ENCODE measurements at regions not wholly inside any gene's neighbourhood (a gene's known extent, or its start where the extent isn't known, plus 50 kb on each side); places are given as distances from the start of the nearest gene placed in this dataset.
A peak's percentile ranks its signal among the peaks of the same experiment; 100 is the strongest.
"Not testable (repeated sequence)": the region's sequence is repeated elsewhere in the genome, so short reads cannot be mapped to it uniquely, and the experiment has no call there.

DNA sequence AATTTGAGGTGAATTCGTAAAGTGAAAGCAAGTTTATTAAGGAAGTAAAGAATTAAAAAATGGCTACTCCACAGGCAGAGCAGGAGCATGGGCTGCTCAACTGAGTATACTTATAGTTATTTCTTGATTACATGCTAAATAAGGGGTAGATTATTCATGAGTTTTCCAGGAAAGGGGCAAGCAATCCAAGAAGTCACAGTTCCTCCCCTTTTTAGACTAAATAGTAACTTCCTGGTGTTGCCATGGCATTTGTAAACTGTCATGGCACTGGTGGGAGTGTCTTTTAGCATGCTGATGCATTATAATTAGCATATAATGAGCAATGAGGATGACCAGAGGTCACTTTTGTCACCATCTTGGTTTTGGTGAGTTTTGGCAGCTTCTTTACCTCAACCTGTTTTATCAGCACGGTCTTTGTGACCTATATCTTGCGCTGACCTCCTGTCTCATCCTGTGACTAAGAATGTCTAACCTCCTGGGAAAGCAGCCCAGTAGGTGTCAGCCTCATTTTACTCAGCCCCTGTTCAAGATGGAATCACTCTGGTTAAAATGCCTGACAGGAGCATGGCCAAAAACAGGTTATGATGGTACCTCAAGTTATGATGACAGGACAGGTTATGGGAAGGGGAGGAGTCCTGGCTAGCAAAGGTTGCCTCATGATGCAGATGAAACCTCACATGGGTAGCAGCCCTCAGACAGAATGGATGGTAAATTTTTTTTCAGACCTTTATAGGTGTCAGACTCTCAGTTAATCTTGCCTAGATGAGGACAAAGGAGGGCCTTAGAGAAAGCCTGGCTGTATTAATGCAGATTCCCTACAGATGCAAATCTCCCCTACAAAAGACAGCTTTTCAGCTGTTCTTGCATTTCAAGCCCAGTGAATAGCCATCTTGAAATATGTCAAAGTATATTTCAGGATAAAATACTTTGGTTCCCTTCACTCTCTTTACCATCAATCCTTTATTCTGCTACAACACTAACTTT lies 49.7 kb downstream of the SIPA1L2 start:
- ATAC-seq = no peak
- DNase-seq = no peak
- intact Hi-C loops (cut with DNase I, micrococcal nuclease) = no loop called here

DNA sequence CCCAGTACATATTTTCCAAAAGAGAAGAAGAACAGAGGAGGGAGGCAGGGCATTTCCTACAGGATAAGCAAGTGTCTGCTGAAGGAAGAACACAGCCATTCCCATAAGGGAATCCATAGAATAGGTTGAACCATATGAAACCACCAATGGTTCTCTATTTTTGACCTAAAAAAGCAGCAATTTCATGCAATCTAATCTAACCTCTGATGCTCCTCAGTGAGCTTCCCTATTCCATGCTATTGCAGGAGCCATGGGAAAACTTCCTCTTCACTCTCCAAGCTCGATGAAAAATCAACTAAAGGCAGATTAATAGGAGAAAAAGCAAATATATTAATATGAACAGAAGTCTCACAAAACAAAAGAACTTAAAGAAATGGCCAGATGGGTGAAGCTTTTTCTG lies 50.5 kb downstream of the SIPA1L2 start:
- ATAC-seq (no peak), DNase-seq (no peak)
- intact Hi-C loops (cut with DNase I, micrococcal nuclease) = no loop called here

DNA sequence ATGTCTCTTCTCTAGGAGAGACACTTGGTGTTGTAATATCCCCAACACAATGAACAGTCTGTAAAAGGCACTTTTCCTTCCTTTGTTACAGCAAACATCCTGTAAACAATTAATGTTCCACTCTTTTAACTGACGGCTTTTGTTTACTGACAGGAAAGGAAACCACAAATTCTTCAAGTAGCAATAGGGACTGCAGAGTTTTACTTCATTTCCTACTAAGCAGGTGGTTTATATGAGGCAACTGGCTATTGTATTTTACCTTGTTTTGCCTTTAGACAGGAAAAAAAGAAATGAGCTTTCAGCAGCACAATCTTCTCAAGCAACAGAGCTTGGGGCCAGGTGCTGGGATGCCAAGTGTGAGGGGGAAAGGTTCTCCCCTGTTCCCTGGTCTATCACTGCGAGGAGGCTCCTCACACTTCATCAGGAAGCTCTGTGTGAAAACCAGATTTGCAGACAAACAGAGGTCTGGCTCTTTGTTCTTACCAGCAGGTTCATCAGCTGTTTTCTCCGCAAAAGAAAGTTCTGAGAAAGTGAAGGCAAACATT lies 51.2 kb downstream of the SIPA1L2 start:
- intact Hi-C loops (cut with DNase I, micrococcal nuclease) = no loop called here
- no peak for DNase-seq

DNA sequence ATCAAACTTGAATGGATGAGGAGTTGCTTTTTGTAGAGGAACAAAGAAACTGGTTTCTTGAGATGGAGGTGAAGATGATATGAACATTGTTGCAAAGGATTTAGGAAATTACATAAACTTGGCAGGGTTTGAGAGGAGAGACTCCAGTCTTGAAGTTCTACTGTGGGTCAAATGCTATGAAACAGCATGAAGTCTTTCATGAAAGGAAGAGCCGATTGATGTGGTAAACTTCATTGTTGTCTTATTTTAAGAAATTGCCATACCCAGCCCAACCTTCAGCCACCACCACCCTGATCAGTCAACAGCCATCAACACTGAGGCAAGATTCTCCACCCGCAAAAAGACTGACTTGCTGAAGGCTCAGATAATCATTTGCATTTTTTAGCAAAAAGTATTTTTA lies 52.2 kb downstream of the SIPA1L2 start:
- DNase-seq (no peak), ATAC-seq (no peak)
- intact Hi-C loops (cut with DNase I, micrococcal nuclease) = no loop called here

More for the DNA sequence above, 51.2 kb downstream of the SIPA1L2 start:
- no peak for ATAC-seq

DNA sequence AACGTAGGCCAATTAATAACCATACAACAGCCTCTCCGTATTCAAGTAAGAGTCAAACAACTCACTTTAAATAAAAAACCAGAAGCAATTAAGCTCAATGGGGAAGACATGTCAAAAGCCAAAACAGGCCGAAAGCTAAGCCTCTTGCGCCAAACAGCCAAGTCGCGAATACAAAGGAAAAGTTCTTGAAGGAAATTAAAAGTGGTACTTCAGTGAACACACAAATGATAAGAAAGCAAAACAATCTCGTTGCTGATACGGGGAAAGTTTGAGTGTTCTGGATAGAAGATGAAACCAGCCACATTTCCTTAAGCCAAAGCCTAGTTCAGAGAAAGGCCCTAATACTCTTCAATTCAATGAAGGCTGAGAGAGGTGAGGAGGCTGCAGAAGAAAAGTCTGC lies 53.4 kb downstream of the SIPA1L2 start:
- intact Hi-C loops (cut with DNase I, micrococcal nuclease) = no loop called here
- ATAC-seq (no peak), DNase-seq (no peak)

DNA sequence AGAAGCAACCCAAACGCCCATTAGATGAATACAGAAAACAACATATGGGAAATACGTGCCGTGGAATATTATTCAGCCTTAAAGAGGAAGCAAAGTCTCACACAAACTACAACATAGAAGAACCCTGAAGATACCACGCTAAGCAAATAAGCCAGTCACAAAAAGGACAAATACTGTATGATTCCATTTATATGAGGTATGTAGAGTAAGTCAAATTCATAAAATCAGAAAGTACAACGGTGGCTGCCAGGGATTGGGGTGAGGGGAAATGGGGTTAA lies 54.2 kb downstream of the SIPA1L2 start:
- DNase-seq = no peak
- no peak for ATAC-seq
- intact Hi-C loops (cut with DNase I, micrococcal nuclease) = no loop called here

DNA sequence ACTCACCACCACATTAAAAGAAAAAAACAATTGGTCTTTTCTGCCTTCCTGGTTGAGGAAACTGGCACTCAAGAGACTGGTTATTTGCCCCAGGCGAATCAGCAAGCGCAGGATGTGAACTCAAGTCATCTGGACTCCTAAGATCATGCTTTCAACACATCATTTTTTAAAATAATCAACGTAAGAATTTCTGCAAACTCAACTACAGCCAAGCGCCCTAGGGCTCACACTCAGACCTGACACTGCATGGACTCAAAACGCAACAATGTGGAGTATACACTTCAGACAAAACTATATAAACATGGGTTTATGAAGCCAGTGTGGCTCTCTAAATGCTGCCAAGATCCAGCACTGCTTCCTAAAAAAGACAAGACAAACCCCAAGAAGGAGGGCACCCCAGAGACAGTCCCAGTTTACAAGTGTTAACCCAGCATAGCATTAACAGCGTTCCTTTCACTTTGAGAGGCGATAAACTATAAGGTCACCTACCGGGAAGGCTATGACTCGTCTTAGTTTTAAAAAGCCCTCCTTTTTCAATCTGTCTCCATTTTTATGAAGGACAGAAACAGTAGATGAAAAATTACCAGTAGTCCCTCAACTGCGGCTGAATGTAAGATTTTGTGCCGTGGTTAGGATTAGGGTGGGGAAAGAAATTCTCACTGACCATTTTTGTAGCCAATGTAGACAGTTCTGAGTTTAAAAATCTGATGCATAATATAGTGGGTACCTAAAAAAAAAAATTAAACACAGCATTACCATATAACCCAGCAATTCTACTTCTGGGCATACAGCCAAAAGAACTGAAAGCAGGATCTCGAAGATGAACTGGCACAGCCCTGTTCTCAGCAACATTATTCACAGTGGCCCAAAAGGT lies 54.8 kb downstream of the SIPA1L2 start:
- intact Hi-C loops (cut with DNase I, micrococcal nuclease) = no loop called here
- ATAC-seq = peak; percentile 29

DNA sequence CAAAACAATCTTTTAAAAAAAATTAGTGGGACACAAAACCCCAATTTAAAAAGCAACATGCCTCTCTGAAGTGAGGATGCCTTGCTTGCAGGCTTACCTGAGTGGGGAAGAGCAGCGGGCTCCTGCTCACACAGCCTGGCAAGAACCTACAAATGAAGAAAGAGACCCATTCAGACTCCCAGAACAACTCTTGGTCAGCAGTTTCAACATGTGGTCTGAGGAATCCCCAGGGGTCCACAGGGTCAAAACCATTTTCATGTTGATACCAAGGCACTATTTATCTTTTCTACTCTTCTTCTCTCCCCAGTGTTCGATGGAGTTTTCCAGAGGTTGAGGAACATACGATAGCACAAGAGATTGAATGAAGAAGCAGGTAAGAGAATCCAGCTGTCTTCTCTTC lies 55.9 kb downstream of the SIPA1L2 start:
- DNase-seq = no peak
- intact Hi-C loops (cut with DNase I, micrococcal nuclease) = no loop called here
- no peak for ATAC-seq

More for the DNA sequence above, 54.8 kb downstream of the SIPA1L2 start:
- no peak for DNase-seq

DNA sequence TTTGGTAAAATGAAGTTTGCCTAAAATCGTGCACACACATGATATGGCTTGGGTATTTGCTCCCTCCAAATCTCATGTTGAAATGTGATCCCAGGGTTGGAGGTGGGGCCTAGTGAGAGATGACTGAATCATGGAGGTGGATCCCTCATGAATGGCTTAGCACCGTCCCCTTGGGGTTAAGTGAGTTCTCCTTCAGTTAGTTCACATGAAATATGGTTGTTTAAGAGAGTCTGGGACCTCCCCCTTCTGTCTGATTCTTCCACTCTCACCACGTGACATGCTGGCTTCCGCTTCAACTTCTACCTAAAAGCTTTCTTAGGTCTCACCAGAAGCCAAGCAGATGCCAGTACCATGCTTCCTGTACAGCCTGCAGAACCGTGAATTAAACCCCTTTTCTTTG lies 58.4 kb downstream of the SIPA1L2 start:
- intact Hi-C loops (cut with DNase I, micrococcal nuclease) = no loop called here
- DNase-seq (no peak), ATAC-seq (peak; percentile 27)

DNA sequence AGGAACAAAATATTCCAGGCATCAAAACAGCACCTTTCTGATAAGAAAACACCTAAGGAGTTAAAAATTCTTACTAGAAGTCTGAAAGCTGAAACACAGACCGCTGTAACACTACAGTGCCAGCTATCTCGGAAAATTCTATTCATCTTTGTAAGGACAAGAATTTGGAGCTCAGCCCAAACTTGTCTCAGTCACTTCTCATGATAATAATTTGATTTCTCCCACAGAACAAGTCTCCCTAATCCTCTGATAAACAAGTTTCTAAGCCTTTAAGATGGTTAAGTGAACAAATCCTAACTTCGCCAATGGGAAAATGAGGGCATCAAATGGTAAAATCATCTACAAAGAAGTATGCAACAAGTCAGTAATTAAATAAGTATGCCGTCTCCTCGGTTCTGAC lies 59.9 kb downstream of the SIPA1L2 start:
- DNase-seq (no peak), ATAC-seq (no peak)
- intact Hi-C loops (cut with DNase I, micrococcal nuclease) = no loop called here

DNA sequence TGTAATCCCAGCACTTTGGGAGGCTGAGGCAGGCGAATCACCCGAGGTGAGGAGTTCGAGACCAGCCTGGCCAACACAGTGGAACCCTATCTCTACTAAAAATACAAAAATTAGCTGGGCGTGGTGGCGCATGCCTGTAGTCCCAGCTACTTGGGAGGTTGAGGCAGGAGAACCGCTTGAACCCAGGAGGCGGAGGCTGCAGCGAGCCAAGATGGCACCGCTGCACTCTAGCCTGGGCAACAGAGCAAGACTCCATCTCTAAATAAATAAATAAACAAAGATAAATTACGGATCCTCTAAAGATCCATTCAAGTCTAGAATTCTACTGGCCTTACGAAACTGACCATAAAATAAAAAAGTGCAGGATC lies 60.4 kb downstream of the SIPA1L2 start:
- ATAC-seq; DNase-seq; intact Hi-C loops (cut with DNase I, micrococcal nuclease): not testable (repeated sequence)

DNA sequence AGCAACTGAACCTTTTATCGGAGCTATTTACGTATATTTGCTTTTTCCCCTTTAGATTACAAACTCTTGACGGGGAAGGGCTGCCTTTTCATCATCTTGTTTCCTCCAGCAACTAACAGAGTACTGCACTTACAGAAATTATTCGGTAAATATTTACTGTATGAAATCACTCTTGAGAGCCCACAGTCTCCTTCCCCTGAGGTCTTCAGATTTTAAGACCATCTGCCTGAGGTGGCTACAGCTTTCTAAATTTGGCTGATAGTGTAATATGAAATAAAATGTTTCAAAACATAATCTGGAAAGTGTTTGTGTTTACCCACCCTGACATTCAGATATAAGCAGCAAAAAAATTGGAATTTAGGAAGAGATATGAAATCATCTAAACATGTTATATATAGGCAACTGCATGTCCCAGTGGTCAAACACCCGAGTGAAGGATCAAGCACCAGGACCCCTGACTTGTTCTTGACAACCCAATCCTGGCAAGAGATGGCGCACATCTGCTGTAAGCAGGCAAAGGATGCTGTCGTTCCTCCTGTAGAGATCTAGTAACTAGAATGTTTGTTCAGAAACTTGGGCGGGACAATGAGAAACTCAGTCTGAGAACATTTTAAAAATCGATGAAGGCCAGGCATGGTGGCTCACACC lies 60.9 kb downstream of the SIPA1L2 start:
- intact Hi-C loops (cut with DNase I, micrococcal nuclease) = no loop called here
- no peak for ATAC-seq

DNA sequence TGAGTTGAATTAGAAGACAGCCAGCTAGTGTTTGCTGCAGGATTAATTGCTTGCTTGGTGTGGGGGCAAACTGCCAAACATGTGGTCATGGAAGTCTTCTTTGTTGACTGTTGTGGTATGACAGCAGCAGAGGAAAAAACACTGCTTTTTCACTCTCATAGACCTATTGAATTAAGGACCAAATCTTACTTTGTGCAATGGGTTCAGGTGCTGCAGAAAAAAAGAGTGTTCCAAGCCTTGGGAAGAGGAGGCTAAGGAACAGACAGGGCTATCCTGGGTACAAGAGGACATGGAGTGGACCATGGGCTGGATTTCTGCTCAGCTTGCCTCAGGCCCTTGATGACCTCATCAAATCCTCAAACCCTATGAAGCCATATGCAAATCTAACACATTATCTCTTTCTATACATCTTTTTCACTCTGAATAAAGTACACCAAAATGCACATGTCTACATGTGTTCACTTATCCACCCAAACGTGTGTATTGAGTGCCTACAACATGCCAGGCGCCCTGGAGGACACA lies 61.5 kb downstream of the SIPA1L2 start:
- DNase-seq (no peak), ATAC-seq (peak; percentile 14)
- intact Hi-C loops (cut with DNase I, micrococcal nuclease) = no loop called here

More for the DNA sequence above, 60.9 kb downstream of the SIPA1L2 start:
- no peak for DNase-seq

DNA sequence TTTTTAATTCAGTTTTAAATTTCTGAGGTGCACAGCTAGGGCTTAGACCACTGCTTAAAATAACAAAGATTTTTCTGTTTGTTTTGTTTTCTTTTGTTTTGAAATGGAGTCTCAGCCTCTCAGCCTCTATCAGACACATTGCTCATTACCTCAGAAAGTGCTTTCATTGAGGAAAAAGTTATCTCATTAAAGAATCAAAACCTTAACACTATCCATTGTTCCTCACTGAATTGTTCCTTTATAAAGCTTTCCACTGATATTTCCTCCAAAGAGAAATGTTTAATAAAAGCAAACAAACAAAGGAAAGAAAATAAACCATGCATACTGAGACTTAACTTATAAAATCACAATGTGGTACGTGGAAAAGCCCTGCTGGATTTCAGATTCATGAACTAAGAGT lies 63.8 kb downstream of the SIPA1L2 start:
- intact Hi-C loops (cut with DNase I, micrococcal nuclease) = no loop called here
- DNase-seq = no peak
- no peak for ATAC-seq

DNA sequence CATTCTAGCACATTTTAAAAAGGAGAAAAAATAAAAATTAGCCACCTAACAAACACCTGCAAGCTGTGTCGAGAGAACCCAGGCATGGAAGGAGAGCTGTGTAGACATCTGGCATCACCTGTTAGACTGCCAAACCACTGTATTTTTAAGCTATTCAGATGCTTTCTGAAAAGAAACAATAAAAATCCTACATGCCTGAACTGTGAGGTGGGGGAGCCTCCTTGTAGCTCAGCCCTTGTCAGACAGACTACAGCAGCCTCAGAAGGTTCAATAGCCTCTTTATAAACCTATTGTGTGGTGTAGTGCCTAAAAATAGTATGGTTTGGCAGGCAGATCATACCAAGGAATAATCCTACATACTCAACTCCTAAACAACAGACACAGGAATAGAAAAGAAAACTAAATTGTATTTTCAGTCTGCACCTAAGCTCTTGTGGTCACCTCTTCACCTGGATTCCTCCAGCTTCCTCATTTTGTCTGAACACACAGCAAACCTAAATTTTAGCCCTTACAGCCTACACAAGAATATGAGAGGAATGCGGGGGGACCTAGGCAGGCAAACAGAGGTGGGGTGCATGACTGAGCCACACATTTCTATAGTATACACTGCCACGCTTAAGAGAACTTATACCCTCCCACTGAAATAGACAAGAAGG lies 67.0 kb downstream of the SIPA1L2 start:
- intact Hi-C loops (cut with DNase I, micrococcal nuclease) = no loop called here
- DNase-seq (no peak), ATAC-seq (no peak)

DNA sequence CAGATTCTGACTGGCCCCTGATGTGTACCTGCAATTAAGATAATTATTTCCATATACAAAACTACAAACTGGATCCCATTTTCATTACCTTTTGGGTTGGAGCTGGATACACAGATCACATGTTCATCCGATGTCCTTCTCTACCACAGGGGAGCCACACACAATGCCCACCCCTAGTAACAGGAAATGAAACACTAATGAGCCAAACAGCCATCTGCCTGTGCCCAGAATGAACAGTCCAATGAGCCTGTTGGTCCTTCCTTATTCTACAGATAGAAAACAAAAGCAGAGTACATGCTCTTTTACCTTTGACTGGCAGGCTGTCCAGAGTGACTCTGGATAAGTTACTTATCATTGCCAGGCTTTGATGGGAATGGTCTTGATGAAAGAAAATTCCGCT lies 68.6 kb downstream of the SIPA1L2 start:
- intact Hi-C loops (cut with DNase I, micrococcal nuclease) = no loop called here
- ATAC-seq = no peak
- DNase-seq = no peak

DNA sequence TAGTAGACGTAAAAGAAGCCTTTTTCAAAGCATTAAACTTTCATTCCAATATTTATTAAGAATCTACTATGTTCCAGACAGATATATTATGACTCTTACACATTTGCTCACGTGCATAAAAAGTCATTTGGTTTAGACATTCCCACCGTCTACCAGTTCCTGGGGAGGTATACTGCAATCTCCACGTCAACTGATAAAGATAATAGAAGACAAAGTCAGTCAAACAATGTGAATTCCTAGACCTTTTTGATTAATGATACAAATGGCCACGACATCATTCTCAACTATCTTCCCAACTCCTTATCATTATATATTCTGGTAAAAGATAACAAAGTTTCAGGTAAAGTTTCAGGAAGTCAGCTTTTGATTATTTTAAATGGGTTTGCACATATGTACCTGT lies 69.0 kb downstream of the SIPA1L2 start:
- intact Hi-C loops (cut with DNase I, micrococcal nuclease) = no loop called here
- ATAC-seq = no peak

DNA sequence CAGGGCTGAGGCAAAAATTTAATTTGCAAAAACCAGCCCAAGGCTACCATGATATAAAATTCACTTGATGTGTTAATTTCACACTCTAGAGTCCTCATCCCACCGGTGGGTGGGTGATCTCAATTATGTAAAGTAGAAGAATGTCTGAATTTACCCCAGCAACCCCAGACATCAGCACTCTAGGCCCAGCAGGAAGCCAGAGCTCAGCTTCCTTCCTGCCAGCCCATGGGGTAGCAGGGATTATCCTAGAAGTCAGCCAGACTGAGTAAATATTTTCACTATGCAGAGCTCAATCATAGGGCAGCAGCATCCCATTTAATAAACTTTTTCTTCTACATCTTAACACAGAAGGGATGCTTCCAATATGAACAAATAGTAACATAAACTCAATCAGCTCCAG lies 71.0 kb downstream of the SIPA1L2 start:
- DNase-seq (no peak), ATAC-seq (no peak)
- intact Hi-C loops (cut with DNase I, micrococcal nuclease) = no loop called here

More for the DNA sequence above, 69.0 kb downstream of the SIPA1L2 start:
- DNase-seq = no peak

All from left colon (tissue), 2 donors.